ENCODE measurements at regions not wholly inside any gene's neighbourhood (a gene's known extent, or its start where the extent isn't known, plus 50 kb on each side); places are given as distances from the start of the nearest gene placed in this dataset.

DNA sequence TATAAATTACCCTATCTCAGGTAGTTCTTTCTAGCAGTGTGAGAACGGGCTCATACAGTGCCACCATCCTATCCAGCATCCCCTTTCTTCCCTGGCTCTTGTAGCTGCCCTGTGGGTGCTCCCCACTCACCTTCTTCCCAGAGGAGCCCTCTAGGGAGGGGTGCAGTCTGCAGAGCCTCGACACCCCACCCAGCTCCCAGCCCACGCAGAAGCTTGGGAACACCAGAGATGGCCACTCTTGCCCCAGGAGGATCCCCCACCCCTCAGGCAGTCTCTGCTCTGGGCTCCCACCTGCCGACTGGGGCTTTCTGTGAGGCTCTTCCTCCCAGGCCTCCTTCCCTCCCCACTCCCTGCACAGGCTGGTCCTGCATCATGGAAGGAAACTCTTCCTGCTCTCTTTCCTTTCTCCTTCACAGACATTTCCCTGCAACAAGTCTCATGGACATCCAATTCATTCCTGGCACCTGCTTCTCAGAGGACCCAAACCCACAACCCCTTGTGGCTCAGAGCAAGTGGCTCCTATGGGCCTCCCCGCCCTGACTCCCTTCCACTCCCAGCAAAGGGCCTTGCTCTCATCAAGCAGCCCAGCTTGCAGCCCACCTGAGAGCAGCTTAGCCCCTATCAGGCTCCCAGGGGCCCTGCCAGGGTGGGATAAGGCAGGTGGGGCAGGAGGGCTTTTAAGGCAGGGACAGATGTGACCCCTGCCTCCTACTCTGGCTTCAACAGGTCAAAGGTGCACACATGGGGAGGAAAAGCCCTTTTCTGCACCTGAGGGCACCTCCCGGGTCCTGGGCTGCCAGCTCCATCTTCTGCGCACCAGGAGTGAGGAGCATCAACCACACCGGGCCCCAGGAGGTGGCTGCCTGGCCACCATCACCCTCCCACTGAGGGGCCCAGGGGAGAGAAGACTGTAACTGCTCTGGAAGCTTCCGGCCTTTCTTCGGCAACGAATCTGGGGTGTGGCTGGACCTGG, 263.8 kb upstream of the TNRC6C start:
- H3K36me3 Mint-ChIP-seq (ENCODE audit: low read depth, unreplicated experiment), result no peaks in the 10 kb centered on the region
- H3K4me1 Mint-ChIP-seq (ENCODE audit: unreplicated experiment), result peaks cover 4% of the 10 kb centered on the region
- no peak overlapping the region for H3K27ac Mint-ChIP-seq (ENCODE audit: unreplicated experiment)
- TF ChIP-seq, protein P1, sequence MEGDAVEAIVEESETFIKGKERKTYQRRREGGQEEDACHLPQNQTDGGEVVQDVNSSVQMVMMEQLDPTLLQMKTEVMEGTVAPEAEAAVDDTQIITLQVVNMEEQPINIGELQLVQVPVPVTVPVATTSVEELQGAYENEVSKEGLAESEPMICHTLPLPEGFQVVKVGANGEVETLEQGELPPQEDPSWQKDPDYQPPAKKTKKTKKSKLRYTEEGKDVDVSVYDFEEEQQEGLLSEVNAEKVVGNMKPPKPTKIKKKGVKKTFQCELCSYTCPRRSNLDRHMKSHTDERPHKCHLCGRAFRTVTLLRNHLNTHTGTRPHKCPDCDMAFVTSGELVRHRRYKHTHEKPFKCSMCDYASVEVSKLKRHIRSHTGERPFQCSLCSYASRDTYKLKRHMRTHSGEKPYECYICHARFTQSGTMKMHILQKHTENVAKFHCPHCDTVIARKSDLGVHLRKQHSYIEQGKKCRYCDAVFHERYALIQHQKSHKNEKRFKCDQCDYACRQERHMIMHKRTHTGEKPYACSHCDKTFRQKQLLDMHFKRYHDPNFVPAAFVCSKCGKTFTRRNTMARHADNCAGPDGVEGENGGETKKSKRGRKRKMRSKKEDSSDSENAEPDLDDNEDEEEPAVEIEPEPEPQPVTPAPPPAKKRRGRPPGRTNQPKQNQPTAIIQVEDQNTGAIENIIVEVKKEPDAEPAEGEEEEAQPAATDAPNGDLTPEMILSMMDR (IDR thresholded peaks at IDR 0.05; ENCODE audit: unreplicated experiment), result no peak
- H3K9me3 Mint-ChIP-seq (ENCODE audit: unreplicated experiment), result no peaks in the 10 kb centered on the region
- peaks cover 20% of the 10 kb centered on the region for H3K27me3 Mint-ChIP-seq (ENCODE audit: unreplicated experiment)
- H3K4me3 Mint-ChIP-seq (ENCODE audit: unreplicated experiment), result no peak overlapping the region
- no peak for DNase-seq (ENCODE audit: low spot score)

DNA sequence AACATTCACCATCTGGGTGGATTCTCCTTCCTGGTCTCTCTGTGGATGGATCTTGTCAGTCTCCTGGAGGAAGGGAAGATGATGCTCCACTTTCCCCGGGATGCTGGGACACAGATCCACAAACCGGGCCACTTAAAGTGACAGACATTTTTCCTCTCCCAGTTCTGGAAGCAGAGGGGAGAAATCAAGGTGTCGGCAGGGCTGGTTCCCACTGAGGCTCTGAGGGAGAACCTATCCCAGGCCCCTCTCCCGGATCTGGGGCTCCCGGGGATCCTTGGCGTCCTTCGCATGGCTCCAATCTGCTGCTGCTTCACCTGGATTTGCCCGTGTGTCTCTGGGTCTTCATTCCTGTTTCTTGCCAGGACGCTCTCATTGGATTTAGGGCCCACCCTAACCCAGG, 263.1 kb upstream of the TNRC6C start:
- Mint-ChIP-seq H3K27ac (ENCODE audit: unreplicated experiment) (no peak overlapping the region), H3K4me3 (ENCODE audit: unreplicated experiment) (no peak overlapping the region), H3K36me3 (ENCODE audit: low read depth, unreplicated experiment) (no peaks in the 10 kb centered on the region), H3K9me3 (ENCODE audit: unreplicated experiment) (no peaks in the 10 kb centered on the region), H3K27me3 (ENCODE audit: unreplicated experiment) (peaks cover 22% of the 10 kb centered on the region), H3K4me1 (ENCODE audit: unreplicated experiment) (peaks cover 4% of the 10 kb centered on the region)
- TF ChIP-seq, protein P1 (IDR thresholded peaks at IDR 0.05; ENCODE audit: unreplicated experiment), result no peak
- no peak for DNase-seq (ENCODE audit: low spot score)

DNA sequence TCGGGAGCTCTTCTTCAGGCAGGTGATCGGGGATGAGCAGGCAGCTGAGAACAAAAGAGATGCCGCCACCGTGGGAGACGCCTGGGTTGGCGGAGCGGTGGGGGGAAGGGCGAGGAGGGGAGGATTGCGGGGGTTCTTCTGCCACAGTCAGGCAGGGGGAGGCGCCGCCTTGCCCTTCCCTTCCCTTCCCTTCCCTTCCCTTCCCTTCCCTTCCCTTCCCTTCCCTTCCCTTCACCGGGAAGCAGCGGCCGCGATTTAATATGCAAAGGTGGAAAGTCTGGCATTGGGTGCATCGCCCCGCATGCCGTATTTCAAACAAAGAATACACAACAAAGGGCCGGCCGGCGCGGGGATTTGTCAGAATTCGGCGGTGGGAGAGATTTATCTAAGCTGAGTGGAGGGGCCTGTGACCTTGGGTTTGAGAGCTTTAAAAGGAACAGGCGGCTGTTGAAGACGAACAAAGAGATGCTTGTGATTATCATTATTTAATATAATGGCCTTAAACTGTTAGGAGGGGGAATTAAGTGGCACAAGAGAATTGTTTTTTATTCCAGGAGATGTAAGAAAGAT, 262.3 kb upstream of the TNRC6C start:
- Mint-ChIP-seq H3K4me1 (ENCODE audit: unreplicated experiment) (peaks cover 4% of the 10 kb centered on the region), H3K27me3 (ENCODE audit: unreplicated experiment) (peaks cover 22% of the 10 kb centered on the region)
- DNase-seq (ENCODE audit: low spot score), result no peak

DNA sequence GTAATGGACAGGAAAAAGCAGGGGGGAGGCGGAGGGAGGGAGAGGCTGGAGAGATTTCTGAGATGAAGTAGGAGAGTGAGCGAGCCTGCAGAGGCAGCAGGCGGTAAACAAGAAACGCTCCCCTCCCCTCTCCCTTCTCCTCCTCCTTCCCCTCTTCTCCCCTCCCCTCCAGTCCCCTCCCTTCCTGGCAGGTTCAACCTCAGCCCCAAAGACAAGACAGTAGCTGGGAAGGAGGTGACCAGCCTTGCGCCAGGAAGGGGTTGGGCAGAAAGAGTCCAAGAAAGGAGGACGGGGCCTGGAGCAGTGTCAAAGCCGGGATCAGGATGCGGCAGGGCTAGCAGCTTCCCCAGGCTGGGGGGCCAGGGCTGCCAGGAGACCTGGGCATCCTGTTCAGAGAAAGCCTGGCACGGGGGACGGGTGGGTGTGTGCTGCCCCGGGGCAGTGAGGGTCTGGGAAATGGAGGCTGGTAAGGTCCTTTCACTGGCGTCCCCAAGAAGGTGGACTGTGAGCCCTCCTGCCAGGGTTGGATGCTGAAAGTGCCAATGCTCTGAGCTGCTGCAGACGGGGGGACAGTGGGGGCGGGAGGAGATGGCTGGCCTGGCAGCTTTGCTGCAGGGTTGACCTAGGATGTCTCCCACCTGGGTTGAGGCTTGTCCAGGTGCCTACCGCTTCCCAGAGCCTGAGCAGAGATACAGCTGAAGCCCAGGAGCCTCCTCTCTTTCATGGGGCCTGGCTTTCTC, 261.6 kb upstream of the TNRC6C start:
- Mint-ChIP-seq H3K27me3 (ENCODE audit: unreplicated experiment) (peaks cover 22% of the 10 kb centered on the region), H3K36me3 (ENCODE audit: low read depth, unreplicated experiment) (peaks cover 4% of the 10 kb centered on the region), H3K4me1 (ENCODE audit: unreplicated experiment) (peaks cover 4% of the 10 kb centered on the region), H3K4me3 (ENCODE audit: unreplicated experiment) (no peak overlapping the region), H3K9me3 (ENCODE audit: unreplicated experiment) (no peaks in the 10 kb centered on the region), H3K27ac (ENCODE audit: unreplicated experiment) (no peak overlapping the region)
- DNase-seq (ENCODE audit: low spot score), result no peak
- TF ChIP-seq, protein P1 (IDR thresholded peaks at IDR 0.05; ENCODE audit: unreplicated experiment), result no peak

More for the DNA sequence above, 262.3 kb upstream of the TNRC6C start:
- H3K36me3 Mint-ChIP-seq (ENCODE audit: low read depth, unreplicated experiment), result no peaks in the 10 kb centered on the region
- no peak overlapping the region for H3K27ac Mint-ChIP-seq (ENCODE audit: unreplicated experiment)
- no peaks in the 10 kb centered on the region for H3K9me3 Mint-ChIP-seq (ENCODE audit: unreplicated experiment)
- peak overlapping the region; percentile 80 for H3K4me3 Mint-ChIP-seq (ENCODE audit: unreplicated experiment)
- TF ChIP-seq, protein P1 (IDR thresholded peaks at IDR 0.05; ENCODE audit: unreplicated experiment), result no peak
